Neural cell (in vitro differentiated cells): ENCODE measurements at regions not wholly inside any gene's neighbourhood (a gene's known extent, or its start where the extent isn't known, plus 50 kb on each side); places are given as distances from the start of the nearest gene placed in this dataset.

Source experiments
- H2AFZ ChIP-seq: fragments of 200-600, 300-800 bp; sonication (generic), shearing (Covaris generic); 2 replicates; pipeline ENCODE4 v1.6.0; 2014; ENCODE audit warnings: low read depth, mild to moderate bottlenecking, antibody characterized with exemption, low read length, moderate library complexity
- H3F3A ChIP-seq: fragments of 200-600 bp; shearing (Covaris generic); 2 replicates; pipeline ENCODE4 v1.6.1; 2016; ENCODE audit warnings: mild to moderate bottlenecking, moderate library complexity, mixed read lengths, antibody characterized with exemption, low read length; ENCODE audit not compliant: insufficient read depth, poor library complexity, severe bottlenecking
- H3K27ac ChIP-seq: fragments of 200-600, 300-800 bp; sonication (generic), shearing (Covaris generic); 2 replicates; pipeline ENCODE4 v1.5.1; 2014; ENCODE audit warnings: mild to moderate bottlenecking, low read length, moderate library complexity
- H3K27me3 ChIP-seq: fragments of 300-800, 200-600 bp; sonication (generic), shearing (Covaris generic); 2 replicates; pipeline ENCODE4 v1.6.0; 2014; ENCODE audit warnings: mild to moderate bottlenecking, low read depth, low read length, moderate library complexity; ENCODE audit not compliant: insufficient read depth
- H3K36me3 ChIP-seq: fragments of 300-800, 200-600 bp; sonication (generic), shearing (Covaris generic); 2 replicates; pipeline ENCODE4 v1.5.1; 2014; ENCODE audit warnings: mild to moderate bottlenecking, antibody characterized with exemption, low read length, moderate library complexity; ENCODE audit not compliant: insufficient read depth
- H3K4me2 ChIP-seq: fragments of 300-800, 200-600 bp; sonication (generic), shearing (Covaris generic); 2 replicates; pipeline ENCODE4 v1.6.0; 2014; ENCODE audit warnings: mild to moderate bottlenecking, low read length
- H3K4me3 ChIP-seq: fragments of 300-800, 200-600 bp; sonication (generic), shearing (Covaris generic); 2 replicates; pipeline ENCODE4 v1.5.1; 2014; ENCODE audit warnings: mild to moderate bottlenecking, low read length, moderate library complexity
- H3K79me2 ChIP-seq: fragments of 200-600 bp; shearing (Covaris generic); replicated peaks from 2 replicates; pipeline ENCODE4 v1.6.0; 2014; ENCODE audit warnings: mild to moderate bottlenecking, low read length, moderate library complexity; ENCODE audit not compliant: insufficient read depth
- H3K9ac ChIP-seq: fragments of 300-800, 200-600 bp; sonication (generic), shearing (Covaris generic); 2 replicates; pipeline ENCODE4 v1.6.1; 2016; ENCODE audit warnings: mild to moderate bottlenecking, low read length, mixed read lengths
- H3K9me2 ChIP-seq: fragments of 200-600 bp; shearing (Covaris generic); 2 replicates; pipeline ENCODE4 v1.6.1; 2016; ENCODE audit warnings: mild to moderate bottlenecking, low read length, mixed read lengths; ENCODE audit not compliant: insufficient read depth
- H3K9me3 ChIP-seq: fragments of 200-600, 300-800 bp; sonication (generic), shearing (Covaris generic); 2 replicates; pipeline ENCODE4 v1.6.1; 2016; ENCODE audit warnings: mild to moderate bottlenecking, mixed run types, low read length, moderate library complexity, mixed read lengths
- H4K20me1 ChIP-seq: fragments of 200-600 bp; shearing (Covaris generic); 2 replicates; pipeline ENCODE4 v1.6.1; 2016; ENCODE audit warnings: mild to moderate bottlenecking, mixed run types; ENCODE audit not compliant: insufficient read depth
- CTCF ChIP-seq: fragments of 450-650 bp; IDR thresholded peaks from 2 replicates; pipeline ENCODE4 v1.5.1; 2014; ENCODE audit warnings: antibody characterized with exemption, mild to moderate bottlenecking, moderate library complexity; ENCODE audit not compliant: poor library complexity, severe bottlenecking
- EP300 ChIP-seq: fragments of 450-650 bp; conservative IDR thresholded peaks from 2 replicates; pipeline ENCODE4 v1.6.1; 2014; ENCODE audit warnings: antibody characterized with exemption, mild to moderate bottlenecking, moderate library complexity; ENCODE audit not compliant: poor library complexity, severe bottlenecking
- EZH2 ChIP-seq: fragments of 200-600, 300-800 bp; shearing (Covaris generic), sonication (generic); IDR thresholded peaks from 2 replicates; pipeline ENCODE4 v1.6.1; 2014; ENCODE audit warnings: antibody characterized with exemption, low read length, borderline replicate concordance, mild to moderate bottlenecking; ENCODE audit not compliant: insufficient read depth, poor library complexity, severe bottlenecking
- MXI1 ChIP-seq: fragments of 450-650 bp; conservative IDR thresholded peaks from 2 replicates; pipeline ENCODE4 v1.6.1; 2014; ENCODE audit warnings: antibody characterized with exemption, mild to moderate bottlenecking; ENCODE audit not compliant: poor library complexity, severe bottlenecking
- POLR2AphosphoS5 ChIP-seq: IDR thresholded peaks from 2 replicates; pipeline ENCODE4 v1.6.1; 2012
- RAD21 ChIP-seq: fragments of 450-650 bp; conservative IDR thresholded peaks from 2 replicates; pipeline ENCODE4 v1.6.1; 2014; ENCODE audit warnings: antibody characterized with exemption, mild to moderate bottlenecking, moderate library complexity
- SMC3 ChIP-seq: fragments of 450-650 bp; conservative IDR thresholded peaks from 2 replicates; pipeline ENCODE4 v1.6.1; 2014; ENCODE audit warnings: antibody characterized with exemption, mild to moderate bottlenecking, moderate library complexity; ENCODE audit not compliant: poor library complexity
- TAF1 ChIP-seq: IDR thresholded peaks from 2 replicates; pipeline ENCODE4 v1.6.1; 2012; ENCODE audit warnings: low read depth
- TF ChIP-seq, protein P1 (sequence below): IDR thresholded peaks from 2 replicates; pipeline ENCODE4 v1.6.1; 2012; ENCODE audit warnings: borderline replicate concordance

DNA sequence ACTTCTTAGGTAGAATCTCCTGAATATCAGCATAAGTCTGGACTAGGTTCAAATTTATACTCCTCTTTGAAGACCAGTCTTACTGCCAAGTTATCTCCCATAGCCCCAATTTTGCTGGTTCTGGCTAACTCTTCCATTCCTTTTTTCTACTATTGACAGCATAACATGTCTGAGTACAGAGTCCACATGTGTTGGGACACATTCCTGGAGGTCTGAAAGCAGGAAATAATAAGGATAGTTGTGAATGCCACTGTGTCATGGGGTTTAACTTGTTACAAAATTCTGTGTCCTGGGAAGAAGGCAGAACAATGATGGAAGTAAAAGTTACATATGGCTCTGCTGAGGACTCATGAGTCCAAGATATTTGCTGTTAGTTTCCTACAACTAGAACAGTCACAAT lies 57.4 kb upstream of the ZBTB20 start:
- Histone ChIP-seq H3K9me2 (no peaks in the 10 kb centered on the region), H3F3A (no peaks in the 10 kb centered on the region), H3K4me2 (no peak overlapping the region), H3K36me3 (no peaks in the 10 kb centered on the region), H3K27me3 (no peaks in the 10 kb centered on the region), H3K79me2 (no peaks in the 10 kb centered on the region), H3K9me3 (no peaks in the 10 kb centered on the region), H4K20me1 (no peaks in the 10 kb centered on the region), H3K27ac (no peak overlapping the region), H3K9ac (no peak overlapping the region), H3K4me3 (no peak overlapping the region), H2AFZ (no peak overlapping the region)
- TF ChIP-seq TAF1, result no peak
- TF ChIP-seq RAD21, result no peak

- Histone ChIP-seq H2AFZ (no peak overlapping the region), H4K20me1 (no peaks in the 10 kb centered on the region), H3K9me2 (no peaks in the 10 kb centered on the region), H3K27ac (no peak overlapping the region), H3K36me3 (no peaks in the 10 kb centered on the region), H3K27me3 (no peaks in the 10 kb centered on the region), H3K9me3 (no peaks in the 10 kb centered on the region), H3F3A (no peaks in the 10 kb centered on the region), H3K9ac (no peak overlapping the region), H3K4me2 (no peak overlapping the region), H3K79me2 (no peaks in the 10 kb centered on the region), H3K4me3 (no peak overlapping the region)
- TF ChIP-seq RAD21, result no peak
- TF ChIP-seq EP300, result no peak
- TF ChIP-seq SMC3, result no peak
- TF ChIP-seq TAF1, result no peak
- TF ChIP-seq, protein P1, sequence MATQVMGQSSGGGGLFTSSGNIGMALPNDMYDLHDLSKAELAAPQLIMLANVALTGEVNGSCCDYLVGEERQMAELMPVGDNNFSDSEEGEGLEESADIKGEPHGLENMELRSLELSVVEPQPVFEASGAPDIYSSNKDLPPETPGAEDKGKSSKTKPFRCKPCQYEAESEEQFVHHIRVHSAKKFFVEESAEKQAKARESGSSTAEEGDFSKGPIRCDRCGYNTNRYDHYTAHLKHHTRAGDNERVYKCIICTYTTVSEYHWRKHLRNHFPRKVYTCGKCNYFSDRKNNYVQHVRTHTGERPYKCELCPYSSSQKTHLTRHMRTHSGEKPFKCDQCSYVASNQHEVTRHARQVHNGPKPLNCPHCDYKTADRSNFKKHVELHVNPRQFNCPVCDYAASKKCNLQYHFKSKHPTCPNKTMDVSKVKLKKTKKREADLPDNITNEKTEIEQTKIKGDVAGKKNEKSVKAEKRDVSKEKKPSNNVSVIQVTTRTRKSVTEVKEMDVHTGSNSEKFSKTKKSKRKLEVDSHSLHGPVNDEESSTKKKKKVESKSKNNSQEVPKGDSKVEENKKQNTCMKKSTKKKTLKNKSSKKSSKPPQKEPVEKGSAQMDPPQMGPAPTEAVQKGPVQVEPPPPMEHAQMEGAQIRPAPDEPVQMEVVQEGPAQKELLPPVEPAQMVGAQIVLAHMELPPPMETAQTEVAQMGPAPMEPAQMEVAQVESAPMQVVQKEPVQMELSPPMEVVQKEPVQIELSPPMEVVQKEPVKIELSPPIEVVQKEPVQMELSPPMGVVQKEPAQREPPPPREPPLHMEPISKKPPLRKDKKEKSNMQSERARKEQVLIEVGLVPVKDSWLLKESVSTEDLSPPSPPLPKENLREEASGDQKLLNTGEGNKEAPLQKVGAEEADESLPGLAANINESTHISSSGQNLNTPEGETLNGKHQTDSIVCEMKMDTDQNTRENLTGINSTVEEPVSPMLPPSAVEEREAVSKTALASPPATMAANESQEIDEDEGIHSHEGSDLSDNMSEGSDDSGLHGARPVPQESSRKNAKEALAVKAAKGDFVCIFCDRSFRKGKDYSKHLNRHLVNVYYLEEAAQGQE, result no peak
- TF ChIP-seq CTCF, result no peak
- no peak for TF ChIP-seq POLR2AphosphoS5
- no peak for TF ChIP-seq EZH2
- no peak for TF ChIP-seq MXI1
Observed at GRCh38 chr3:115208066-115208750, 61.1 kb upstream of the ZBTB20 start.
